Stomach (tissue), 8 donors: ENCODE measurements at regions not wholly inside any gene's neighbourhood (a gene's known extent, or its start where the extent isn't known, plus 50 kb on each side); places are given as distances from the start of the nearest gene placed in this dataset.

Source experiments
- DNase-seq, 2 donors: peaks; one replicate each; pipeline versions ENCODE4 v3.0.0 to v3.0.0-alpha.2; 2013 to 2019
- H3K27ac ChIP-seq, 5 donors: fragments of 200-600 bp in 4 of 5; sonication (generic) in 4 of 5; one replicate each; pipeline ENCODE4 v1.5.1; 2013 to 2019; ENCODE audit warnings: mild to moderate bottlenecking in 1 of 5, moderate library complexity in 1 of 5
- H3K27me3 ChIP-seq, 3 donors: fragments of 200-600 bp; sonication (generic); one replicate each; pipeline ENCODE4 v1.5.1; 2017 to 2019; ENCODE audit warnings: mixed run types in 1 of 3
- H3K36me3 ChIP-seq, 4 donors: fragments of 200-600 bp; sonication (generic); 1 replicate in 3 of 4; 2 replicates in 1 of 4; pipeline ENCODE4 v1.5.1; 2016 to 2019
- H3K4me1 ChIP-seq, 4 donors: fragments of 200-600 bp; sonication (generic); one replicate each; pipeline ENCODE4 v1.5.1; 2016 to 2019
- H3K4me3 ChIP-seq, 4 donors: fragments of 200-600 bp; sonication (generic) in 3 of 4; one replicate each; pipeline ENCODE4 v1.5.1; 2016 to 2019; ENCODE audit warnings: mild to moderate bottlenecking in 1 of 4
- H3K9me3 ChIP-seq, 4 donors: fragments of 200-600 bp; sonication (generic); one replicate each; pipeline ENCODE4 v1.5.1; 2016 to 2019
- CTCF ChIP-seq, 7 experiments: fragments of 450-650 bp in 4 of 7; fragments of 200-600 bp in 3 of 7; sonication (generic) in 3 of 7; IDR thresholded peaks; one replicate each; pipeline ENCODE4 v1.5.1; 2016 to 2019; ENCODE audit warnings: antibody characterized with exemption in 7 of 7, control low read depth in 2 of 7, mild to moderate bottlenecking in 1 of 7
- EP300 ChIP-seq: sonication (generic); formaldehyde crosslinking; IDR thresholded peaks from one replicate; pipeline ENCODE4 v1.6.1; 2017; ENCODE audit warnings: antibody characterized with exemption
- POLR2A ChIP-seq, 4 donors: fragments of 450-650 bp; IDR thresholded peaks; one replicate each; pipeline ENCODE4 v1.6.1; 2016; ENCODE audit warnings: antibody characterized with exemption in 4 of 4, control low read depth in 2 of 4, mild to moderate bottlenecking in 1 of 4, moderate library complexity in 1 of 4
- POLR2AphosphoS5 ChIP-seq, 3 donors: sonication (generic); formaldehyde crosslinking; IDR thresholded peaks; one replicate each; pipeline ENCODE4 v1.6.1; 2016; ENCODE audit warnings: antibody characterized with exemption in 3 of 3
- WGBS, 5 donors: extraction: QIAGEN DNeasy Blood & Tissue Kit in 3 of 5; methylation state at CpG; one replicate each; pipeline versions ENCODE4 v1.1.5 to v1.1.7; 2013 to 2018; 5-methylcytosine and 5-hydroxymethylcytosine counted together
- intact Hi-C: fragments of 100-400 bp; cut with DNase I; formaldehyde crosslinking; loops from one replicate; pipeline ENCODE4 v1.15.1; 2023; ENCODE audit warnings: low total_unique reads
- donor health status: healthy with polysubstance abuse.
- donor health status: Bipolar disorder and iron deficiency.
- donor health status: healthy.

- DNase-seq: no peak
- TF ChIP-seq POLR2A (IDR thresholded peaks at IDR 0.05) (no peak), POLR2AphosphoS5 (IDR thresholded peaks at IDR 0.05) (no peak), EP300 (no peak), CTCF (IDR thresholded peaks at IDR 0.05) (no peak)
- intact Hi-C loops: no loop called here
- H3K4me1 ChIP-seq: peaks cover 0 to 11% (median 3%) of the 10 kb centered on the region in 4 donors
- WGBS, 5 donors: 76 to 86% (median 82%) methylated on average over 3 of the region's 3 CpGs
- H3K27ac ChIP-seq: no peak overlapping the region
- H3K9me3 ChIP-seq: no peaks in the 10 kb centered on the region
- H3K4me3 ChIP-seq: no peak overlapping the region
- no peaks in the 10 kb centered on the region for H3K27me3 ChIP-seq
- no peaks in the 10 kb centered on the region for H3K36me3 ChIP-seq
Measured at GRCh38 chr13:76707360-76707759, 178.8 kb downstream of the KCTD12 start.

GRCh38 chr13:76703621-76704288 is 182.4 kb downstream of the KCTD12 start:
- 59 to 69% (median 63%) methylated on average over 2 of the region's 2 CpGs for WGBS, 5 donors
- no peaks in the 10 kb centered on the region for H3K36me3 ChIP-seq
- no peaks in the 10 kb centered on the region for H3K27me3 ChIP-seq
- H3K4me1 ChIP-seq: no peaks in the 10 kb centered on the region
- TF ChIP-seq CTCF (IDR thresholded peaks at IDR 0.05) (no peak), POLR2A (IDR thresholded peaks at IDR 0.05) (no peak), POLR2AphosphoS5 (IDR thresholded peaks at IDR 0.05) (no peak), EP300 (no peak)
- H3K9me3 ChIP-seq: no peaks in the 10 kb centered on the region
- intact Hi-C loops: no loop called here
- no peak overlapping the region for H3K27ac ChIP-seq
- H3K4me3 ChIP-seq: no peak overlapping the region
- DNase-seq: no peak

GRCh38 chr13:76703216-76703615 is 183.0 kb downstream of the KCTD12 start:
- Histone ChIP-seq H3K4me1 (no peaks in the 10 kb centered on the region), H3K9me3 (no peaks in the 10 kb centered on the region), H3K36me3 (no peaks in the 10 kb centered on the region), H3K4me3 (no peak overlapping the region), H3K27me3 (no peaks in the 10 kb centered on the region), H3K27ac (no peak overlapping the region)
- WGBS, 5 donors: 91 to 99% (median 94%) methylated on average over 2 of the region's 2 CpGs
- intact Hi-C loops: no loop called here
- DNase-seq: no peak
- no peak for TF ChIP-seq EP300
- no peak for TF ChIP-seq POLR2A (IDR thresholded peaks at IDR 0.05)
- TF ChIP-seq POLR2AphosphoS5 (IDR thresholded peaks at IDR 0.05): no peak
- TF ChIP-seq CTCF (IDR thresholded peaks at IDR 0.05): no peak

- 38 to 55% (median 45%) methylated on average over 2 of the region's 2 CpGs for WGBS, 5 donors
- no peaks in the 10 kb centered on the region for H3K36me3 ChIP-seq
- no peaks in the 10 kb centered on the region for H3K4me1 ChIP-seq
- no peaks in the 10 kb centered on the region for H3K27me3 ChIP-seq
- H3K27ac ChIP-seq: no peak overlapping the region
- H3K4me3 ChIP-seq: no peak overlapping the region
- DNase-seq: no peak
- no peaks in the 10 kb centered on the region for H3K9me3 ChIP-seq
- no peak for TF ChIP-seq EP300
- no peak for TF ChIP-seq POLR2A (IDR thresholded peaks at IDR 0.05)
- no peak for TF ChIP-seq POLR2AphosphoS5 (IDR thresholded peaks at IDR 0.05)
- TF ChIP-seq CTCF (IDR thresholded peaks at IDR 0.05): no peak
- intact Hi-C loops: no loop called here
Measured at GRCh38 chr13:76697288-76697687, 188.9 kb downstream of the KCTD12 start.
